ENCODE measurements at regions not wholly inside any gene's neighbourhood (a gene's known extent, or its start where the extent isn't known, plus 50 kb on each side); places are given as distances from the start of the nearest gene placed in this dataset.

DNA sequence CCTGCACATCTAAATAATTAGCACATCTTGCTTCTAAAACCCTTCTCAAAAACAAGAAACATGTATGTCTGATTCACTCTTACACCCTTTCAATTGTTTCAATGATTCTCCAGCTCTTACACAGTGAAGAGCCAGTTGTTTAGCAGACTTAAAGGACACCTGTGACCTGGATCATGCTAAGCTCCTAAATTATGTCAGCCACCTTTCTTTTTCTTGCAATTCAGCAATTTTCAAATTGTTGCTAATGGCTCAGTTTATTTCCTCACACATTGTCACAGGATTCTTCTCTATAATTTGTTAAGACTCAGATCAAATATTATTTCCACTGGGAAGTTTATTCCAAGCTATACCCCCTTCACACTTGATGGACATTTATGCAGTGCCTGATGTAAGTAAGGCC, 413.2 kb downstream of the PLA2G4A start:
- no peak for DNase-seq

DNA sequence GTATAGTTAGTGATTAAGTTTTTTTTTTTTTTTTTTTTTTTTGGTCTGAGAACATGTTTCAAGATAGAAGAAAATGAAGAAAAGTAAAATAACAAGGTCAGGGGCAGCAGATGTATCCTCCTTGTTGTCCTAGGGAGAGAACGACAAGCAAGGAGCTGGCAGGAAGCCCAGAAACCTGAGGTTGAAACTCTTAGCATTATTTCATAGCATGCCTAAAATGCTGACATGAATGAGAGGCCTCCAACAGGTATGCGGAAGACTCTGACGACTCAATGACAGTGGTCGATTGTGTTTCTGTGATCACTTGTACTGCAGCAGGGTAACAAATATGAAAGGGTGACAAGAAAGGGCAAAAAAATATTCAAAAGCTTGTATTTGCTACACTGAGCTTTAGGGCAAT, 415.9 kb downstream of the PLA2G4A start:
- DNase-seq: peak; percentile 45

DNA sequence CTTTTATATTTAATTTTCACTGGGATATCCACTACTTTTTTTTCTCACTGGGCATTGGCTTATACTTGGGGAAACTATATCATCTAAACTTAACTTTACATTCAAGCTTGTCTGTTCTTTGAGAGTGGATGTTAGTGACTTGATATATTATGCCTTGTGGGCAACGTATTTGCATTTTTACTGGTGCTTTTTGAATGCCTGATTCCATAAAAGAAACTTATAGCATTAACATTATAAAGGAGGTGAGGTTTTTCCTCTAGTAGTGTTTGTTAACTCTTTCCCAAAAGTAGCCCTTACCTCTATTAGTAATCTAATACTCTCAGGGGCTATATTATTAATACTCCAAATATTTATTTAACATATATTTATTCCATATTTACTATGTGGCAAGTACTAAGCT, 416.5 kb downstream of the PLA2G4A start:
- no peak for DNase-seq

DNA sequence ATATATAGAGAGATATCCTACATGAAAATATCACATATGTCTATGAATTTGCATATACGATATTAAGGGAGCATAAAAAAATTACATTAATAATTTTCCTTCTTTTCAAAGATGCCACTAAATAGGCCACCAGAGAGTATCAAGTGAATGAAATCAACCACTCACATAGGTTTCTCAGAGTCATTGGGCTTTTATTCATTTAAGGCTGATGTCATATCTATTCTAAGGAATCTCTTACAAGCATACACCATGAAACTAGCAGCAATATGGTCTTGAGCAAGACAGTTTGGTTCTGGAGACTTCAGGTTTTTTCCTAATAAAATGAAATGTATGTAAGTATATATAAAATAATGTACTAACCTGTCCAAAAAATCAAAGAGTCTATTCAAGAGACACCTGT, 420.4 kb downstream of the PLA2G4A start:
- no peak for DNase-seq

DNA sequence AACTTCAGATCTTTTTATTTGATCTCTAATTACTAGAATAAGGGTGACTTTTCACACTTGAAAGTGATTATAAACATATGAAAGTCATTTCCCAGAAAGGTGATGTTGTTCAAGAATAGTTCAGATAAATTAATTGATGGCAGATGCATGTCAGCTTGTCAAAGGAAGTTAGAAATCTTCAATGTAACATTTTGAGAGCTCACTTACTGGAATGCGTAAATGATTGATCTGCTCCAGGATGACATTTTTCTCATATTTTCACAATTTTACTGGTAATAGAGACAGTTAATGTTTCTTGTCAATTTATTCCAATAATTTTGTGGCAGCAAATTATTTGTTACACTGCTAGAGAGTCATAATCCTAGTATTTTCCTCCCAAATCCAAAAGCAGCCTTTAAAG, 424.2 kb downstream of the PLA2G4A start:
- no peak for DNase-seq

DNA sequence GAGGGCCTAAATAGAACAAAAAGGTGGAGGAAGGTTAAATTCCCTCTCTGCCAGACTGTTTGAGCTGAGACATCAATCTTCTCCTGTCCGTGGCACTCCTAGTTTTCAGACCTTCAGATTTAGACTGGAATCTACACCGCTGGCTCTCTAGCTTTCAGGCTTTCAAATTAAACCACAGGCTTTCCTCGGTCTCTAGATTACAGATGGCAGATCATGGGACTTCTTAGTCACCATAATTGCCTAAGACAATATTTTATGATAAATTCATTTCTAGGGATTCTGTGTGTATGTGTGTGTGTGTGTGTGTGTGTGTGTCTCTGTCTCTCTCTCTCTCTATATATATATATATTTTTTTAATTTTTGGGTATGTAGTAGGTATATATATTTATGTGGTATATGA, 428.7 kb downstream of the PLA2G4A start:
- DNase-seq: no peak

DNA sequence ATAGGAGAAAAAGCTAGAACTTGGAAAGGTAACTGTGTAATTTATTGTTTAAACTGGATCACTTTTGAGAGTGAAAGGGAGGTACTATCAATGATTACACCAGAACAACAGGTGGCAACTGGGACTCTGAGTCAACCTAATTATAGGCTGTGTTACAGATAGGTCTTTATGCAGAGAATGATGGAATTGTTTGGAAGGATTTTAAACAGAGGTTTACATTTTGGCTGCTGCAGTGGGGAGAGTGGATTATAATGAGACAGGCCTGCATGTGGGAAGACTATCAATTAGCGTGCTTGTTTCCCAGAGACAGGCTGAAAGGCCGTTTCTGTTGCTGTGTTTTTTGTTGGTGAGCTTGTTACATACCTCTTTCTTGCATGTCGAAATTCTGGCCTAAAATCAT, 432.9 kb downstream of the PLA2G4A start:
- peak; percentile 88 for DNase-seq

DNA sequence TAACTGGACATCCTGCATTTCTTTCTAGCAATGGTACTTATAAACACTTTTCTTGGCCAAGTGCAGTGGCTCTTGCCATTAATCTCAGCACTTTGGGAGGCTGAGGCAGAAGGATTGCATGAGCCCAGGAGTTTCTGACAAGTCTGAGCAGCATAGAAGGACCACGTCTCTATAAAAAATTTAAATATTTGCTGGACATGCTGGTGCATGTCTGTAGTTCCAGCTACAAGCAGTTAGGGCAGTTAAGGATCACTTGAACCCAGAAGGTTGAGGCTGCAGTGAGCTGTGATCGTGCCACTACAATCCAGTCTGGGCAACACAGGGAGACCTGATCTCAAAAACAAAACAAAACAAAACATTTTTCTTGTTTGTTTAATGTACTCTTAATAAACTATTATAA, 434.0 kb downstream of the PLA2G4A start:
- peak; percentile 15 for DNase-seq

DNA sequence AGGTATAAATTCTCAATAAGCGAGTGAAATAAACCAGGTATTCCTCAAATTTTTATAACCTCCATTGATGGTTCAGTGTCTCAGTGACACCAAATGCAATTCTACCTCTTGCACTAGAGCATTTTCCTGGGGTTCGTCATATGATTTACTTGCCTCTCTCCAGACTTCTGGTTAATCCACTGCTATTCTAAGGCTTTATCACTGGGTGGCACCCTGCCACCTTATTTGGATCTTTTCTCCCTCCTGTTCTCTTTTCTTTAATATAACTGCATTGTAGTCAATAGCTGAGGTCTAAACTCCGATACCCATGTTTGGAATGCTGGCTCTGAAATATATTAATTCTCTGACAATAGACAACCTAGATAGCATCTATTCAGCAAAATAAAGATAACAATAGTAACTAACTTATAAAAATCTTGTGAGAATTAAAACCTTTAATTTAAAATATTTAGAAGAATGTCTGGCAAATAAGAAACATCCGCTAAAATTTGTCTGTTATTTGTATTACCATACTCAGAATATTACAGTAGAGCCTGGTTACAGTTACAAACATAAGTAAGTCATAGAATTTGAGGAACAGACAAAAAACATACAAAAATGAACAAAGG, 436.4 kb downstream of the PLA2G4A start:
- DNase-seq: peak; percentile 82

DNA sequence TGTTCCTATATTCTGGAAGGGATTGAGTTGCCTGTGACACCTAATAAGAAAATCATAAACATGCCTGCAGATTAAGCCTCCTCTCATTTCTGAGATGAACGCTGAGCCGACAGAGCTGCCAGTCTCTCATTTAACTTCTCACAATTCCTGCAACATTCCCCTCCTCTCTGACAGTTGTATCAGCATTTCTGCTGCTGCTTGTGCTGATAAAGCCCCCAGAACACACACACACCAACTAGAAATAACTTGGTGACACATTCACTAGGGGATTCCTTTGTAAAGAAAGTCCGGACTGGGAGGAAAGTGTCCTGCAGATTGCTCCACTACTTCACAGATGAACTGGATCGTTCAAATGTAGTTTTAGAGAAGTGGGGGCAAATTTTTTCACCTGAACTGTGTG, 437.3 kb downstream of the PLA2G4A start:
- no peak for DNase-seq

DNA sequence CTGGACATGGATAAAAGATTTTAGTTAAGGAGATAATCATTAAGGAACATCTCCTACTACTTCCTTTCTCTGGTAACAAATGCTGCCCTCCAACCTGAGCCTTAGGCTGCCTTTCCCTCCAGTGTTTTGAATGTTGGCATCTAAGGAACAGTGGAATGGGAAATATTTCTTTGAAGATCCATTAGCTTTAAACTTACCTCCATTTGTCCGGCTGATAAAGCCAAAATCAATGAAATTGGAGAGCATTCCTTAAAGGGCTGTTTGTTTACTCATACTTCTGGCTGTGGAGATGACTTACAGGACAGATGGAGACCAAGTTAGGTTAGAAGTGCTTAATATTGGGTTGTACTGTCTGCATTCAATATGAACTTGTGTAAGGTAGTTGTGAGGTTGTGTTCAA, 439.1 kb downstream of the PLA2G4A start:
- DNase-seq: no peak

DNA sequence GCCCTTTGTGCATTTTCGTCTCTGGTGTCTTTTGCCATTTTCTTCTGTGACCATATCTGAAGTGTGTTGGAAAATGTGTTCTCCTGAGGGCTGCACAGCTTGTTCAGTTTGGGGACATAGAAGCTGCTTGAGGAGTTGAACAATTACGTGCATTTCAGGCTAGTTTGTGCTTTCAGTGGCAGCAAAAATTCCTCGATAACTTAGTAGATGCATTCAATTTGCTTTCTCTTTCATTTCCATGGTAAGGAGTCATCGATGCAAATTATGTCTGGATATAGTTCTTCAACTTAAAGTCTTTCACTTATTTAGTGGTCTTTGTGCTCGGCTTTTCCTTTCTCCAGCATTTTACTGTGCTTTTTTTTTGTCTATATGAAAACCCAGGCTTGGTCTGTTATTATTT, 441.5 kb downstream of the PLA2G4A start:
- DNase-seq: no peak

DNA sequence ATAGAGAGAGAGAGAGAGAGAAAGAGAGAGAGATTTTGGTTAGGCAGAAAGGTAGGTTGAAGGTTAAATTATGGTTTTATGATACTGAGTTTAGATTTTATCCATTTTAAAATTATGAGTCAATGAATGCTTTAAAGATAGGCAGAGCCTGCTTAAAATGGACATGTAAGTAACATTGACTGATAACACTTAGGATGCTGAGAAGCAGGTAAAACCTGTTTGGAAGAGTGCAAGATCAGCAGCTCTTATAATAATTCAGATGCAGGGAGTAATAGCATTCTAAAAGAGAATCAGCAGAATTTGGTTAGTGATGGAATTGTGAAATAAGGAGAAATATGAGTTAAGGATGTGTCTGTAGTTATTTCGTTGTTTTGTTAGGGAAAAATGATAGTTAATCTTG, 446.6 kb downstream of the PLA2G4A start:
- no peak for DNase-seq

DNA sequence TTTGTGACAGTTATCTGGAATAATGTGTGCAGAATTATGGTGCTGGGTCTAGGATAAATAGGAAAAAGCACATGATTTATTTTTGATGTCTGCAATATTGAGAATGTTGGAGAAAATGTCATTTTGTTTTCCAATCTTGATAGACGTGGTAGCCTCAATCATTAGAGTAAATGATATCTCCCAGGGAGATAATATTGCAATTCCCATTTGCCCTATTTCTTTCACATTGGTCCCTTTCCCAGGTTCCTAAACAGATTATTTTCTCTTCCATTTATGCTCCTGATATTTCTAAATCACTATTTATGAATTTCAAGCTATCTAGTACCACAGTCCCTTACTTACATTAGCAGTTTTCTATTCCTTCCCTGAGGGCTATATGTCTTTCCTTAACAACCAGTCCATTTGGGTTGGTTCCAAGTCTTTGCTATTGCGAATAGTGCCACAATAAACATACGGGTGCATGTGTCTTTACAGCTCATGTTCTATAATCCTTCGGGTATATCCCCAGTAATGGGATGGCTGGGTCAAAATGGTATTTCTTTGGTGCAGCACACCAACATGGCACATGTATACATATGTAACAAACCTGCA, 447.3 kb downstream of the PLA2G4A start:
- DNase-seq: no peak

DNA sequence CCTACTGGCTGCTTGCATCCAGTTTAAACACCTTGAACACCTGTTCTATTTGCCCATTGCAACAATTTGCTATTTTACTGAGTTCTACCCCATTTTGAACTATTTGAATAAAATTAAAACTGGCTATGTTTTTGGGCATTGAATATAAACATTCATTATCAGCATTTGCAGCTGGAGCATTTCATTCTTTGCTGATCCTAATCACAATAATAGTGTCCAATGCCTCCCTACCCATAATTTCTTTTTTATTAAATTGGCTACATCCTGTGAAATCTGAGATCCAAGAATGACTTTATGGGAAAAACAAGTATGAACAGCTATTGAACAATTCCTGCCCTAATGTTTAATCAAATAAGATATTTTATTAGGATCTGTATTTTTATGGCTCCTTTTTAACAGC, 447.9 kb downstream of the PLA2G4A start:
- no peak for DNase-seq

DNA sequence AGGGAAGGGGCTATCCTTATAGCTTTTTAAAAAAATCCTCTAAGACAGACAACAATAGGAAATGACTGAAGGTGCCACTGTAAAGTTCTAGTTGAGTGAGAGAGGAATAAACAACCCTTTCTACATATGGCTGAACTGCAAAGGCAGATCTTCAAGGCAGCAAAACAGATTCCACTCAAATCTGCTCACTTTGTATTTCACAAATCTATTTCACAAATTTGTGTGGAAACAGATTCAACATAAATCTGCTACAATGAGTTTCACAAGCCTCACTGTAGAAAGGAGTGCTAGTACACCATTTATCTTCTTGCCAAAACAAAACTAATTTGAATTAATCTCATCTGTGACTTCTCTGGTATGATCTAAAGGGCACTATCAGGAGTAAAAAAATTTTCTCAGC, 451.3 kb downstream of the PLA2G4A start:
- no peak for DNase-seq

DNA sequence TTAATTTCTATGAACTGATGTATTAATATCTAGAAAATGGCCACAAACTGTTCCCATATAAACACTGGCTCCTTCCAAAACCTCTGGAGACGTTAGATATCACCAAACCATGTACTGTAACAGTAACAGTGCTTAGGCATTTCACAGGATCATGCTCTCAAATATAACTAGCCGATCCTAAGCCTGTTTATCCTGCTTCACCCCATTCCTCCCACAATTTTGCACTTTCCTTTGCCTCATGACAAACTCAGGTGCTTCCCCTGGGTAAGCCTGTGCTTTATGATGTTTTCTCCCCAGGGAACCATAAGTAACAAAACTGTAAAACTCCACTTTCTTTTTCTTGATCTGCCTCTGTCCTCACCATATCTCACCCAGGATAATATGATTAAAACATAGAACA, 452.3 kb downstream of the PLA2G4A start:
- no peak for DNase-seq

DNA sequence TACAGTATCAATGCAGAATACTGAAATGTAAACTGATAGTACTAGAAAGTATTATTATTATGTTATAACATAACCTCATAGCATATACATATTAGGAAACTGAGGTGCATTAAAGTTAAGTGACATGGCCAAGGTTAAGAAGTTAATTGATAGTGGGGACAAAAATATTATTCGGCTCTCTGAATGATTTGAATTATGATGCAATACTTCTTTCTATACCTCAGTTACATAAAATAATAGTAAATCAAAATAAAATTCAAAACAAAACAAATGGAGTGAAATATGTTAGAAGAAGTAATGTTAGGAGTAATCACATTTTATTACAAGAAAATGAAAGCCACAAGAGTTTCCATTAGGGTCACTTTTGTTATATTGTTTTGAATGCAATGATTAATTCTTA, 455.2 kb downstream of the PLA2G4A start:
- no peak for DNase-seq

DNA sequence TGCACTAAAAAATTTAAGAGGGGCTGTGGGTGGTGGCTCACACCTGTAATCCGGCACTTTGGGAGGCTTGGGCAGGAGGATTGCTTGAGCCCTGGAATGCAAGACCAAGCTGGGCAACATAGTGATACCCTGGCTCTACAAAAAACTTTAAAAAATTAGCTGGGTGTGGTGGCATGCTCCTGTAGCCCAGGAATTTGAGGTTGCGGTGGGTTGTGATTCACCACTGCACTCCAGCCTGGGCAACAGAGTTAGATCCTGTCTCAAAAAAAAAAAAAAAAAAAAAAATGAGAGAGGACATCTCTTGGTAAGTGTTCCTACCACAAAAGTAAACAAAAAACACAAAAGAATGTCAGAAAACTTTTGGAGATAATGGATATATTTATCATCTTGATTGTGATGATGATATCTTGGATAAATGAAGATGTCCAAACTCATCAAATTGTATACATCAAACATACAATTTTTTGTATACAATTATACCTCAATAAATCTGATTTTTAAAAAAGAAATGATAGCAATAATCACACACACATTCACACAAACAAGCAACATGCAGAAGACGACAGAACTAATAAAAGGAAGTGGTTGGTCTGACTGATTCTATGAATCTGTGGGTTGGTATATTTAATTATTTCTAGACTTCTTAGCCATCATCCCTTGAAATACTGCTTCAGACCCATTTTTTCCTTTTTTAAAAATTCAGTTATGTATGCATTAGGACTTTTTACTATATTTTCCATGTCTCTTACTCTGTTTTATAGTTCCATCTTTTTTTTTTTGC, 465.9 kb downstream of the PLA2G4A start:
- no peak for DNase-seq

DNA sequence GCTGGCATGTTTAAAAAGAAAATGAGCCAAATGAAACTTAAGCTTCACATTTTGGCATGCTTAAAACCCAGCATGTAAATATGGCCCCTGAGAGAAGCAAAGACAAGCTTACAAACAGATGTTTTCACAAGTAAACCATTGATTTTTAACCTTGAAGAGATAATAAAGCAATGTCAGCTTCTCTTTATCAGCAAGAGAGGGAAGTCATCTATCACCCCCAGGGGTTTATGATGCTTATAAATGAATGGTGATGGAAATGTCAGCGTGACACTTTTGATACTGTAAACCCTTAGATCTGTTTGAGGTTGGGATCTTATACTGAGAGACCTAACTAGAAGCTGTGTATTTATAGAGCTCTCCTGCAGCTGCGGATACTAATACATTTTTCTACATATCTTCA, 471.3 kb downstream of the PLA2G4A start:
- no peak for DNase-seq

DNA sequence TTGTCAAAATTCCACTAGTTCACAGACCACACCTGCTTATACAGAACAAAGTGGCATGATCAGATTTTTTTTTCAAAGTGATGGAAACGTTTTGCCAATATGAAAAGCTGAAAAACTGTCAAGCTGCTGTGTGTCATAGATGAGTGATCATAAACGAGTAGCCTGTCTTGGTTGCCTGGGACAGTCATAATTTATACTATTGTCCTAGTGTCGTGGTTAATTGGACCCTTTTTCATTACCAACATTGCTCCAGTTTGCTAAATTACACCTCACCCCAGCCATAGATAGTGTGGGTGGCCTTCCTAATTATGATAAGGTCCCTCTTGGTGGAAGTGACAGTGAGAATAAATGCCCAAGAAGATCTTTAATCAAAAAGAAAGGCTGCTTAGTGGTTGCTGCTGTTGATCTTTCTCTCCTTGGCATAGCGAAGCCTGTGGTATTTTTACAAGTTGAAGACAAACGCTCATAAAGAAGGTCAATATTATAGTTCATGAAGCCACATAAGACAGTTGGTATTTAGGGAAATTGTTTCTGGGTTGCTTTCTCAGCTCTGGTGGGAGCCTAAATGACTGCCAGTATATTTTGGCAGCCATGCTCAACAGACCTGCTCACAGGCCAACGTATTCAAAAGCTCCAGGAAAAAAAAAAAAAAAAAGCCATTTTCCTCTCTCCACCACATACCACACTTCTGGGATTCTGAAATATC, 478.1 kb downstream of the PLA2G4A start:
- DNase-seq: no peak

DNA sequence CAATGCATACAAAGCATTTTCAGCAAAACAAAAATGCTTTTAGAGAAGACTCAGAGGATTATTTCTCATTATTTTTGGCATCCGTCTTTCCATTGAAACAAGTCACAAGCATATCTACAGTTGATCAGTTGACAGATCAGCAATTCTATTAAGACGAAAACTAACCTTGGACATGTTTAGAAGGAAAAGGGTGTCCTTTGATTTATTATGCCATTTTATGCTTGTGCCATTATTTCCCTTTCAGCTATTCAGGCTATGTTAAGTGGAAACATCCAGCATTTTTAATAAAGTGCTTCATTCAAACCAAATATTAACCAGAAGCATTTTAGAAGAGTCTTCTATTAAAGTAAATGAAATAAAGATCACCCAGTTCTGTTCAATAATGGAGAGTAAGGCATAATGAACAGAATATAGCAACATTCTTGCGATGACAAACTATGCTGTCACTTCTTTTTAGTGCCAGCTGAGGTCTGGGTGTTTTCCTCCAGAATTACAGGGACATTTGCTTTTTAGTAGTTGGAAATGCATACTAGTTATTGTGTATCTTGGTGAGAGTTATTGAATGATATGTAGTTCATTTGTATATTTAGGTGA, 481.4 kb downstream of the PLA2G4A start:
- DNase-seq: no peak

DNA sequence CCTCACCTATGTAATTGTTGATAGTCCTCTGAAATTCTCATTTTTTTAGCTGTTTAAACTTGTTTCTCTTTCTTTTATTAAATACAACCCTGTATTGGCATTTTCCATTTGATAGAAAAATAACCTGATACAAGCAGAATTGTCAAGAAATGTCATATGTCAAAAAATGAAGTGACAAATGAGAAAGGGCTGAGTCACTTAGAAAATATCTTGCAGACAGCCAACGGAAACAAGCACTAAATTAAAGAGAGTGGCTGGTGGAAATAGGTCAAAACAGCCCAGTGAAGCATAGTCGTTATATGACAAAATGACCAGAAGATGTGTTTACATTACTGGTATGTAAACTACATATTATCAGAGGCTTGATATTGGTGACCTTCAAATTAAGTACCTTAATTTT, 484.4 kb downstream of the PLA2G4A start:
- DNase-seq: no peak

DNA sequence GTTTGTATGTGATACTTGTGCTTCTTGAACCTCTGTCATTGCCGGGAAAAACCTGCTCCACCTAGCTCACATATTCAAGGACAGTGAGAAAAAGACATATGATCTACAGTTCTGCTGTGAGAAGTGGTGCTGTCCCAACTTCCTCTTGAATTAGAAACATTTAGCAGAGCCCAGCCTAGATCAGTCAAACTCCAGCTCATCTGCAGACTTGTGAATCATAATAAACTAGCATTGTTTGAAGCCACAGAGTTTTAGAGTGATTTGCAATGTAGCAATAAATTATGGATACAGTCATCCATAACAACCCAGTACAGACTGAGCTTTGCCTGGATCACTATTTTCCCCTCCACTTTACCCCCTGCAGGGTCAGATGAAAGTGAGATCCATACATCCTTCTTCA, 497.8 kb downstream of the PLA2G4A start:
- no peak for DNase-seq
